Stomach (tissue), 8 donors: ENCODE measurements at regions not wholly inside any gene's neighbourhood (a gene's known extent, or its start where the extent isn't known, plus 50 kb on each side); places are given as distances from the start of the nearest gene placed in this dataset.

Experiments used
- DNase-seq, 2 donors: peaks; one replicate each; pipeline versions ENCODE4 v3.0.0 to v3.0.0-alpha.2; 2013 to 2019
- H3K27ac ChIP-seq, 5 donors: fragments of 200-600 bp in 4 of 5; sonication (generic) in 4 of 5; one replicate each; pipeline ENCODE4 v1.5.1; 2013 to 2019; ENCODE audit warnings: mild to moderate bottlenecking in 1 of 5, moderate library complexity in 1 of 5
- H3K27me3 ChIP-seq, 3 donors: fragments of 200-600 bp; sonication (generic); one replicate each; pipeline ENCODE4 v1.5.1; 2017 to 2019; ENCODE audit warnings: mixed run types in 1 of 3
- H3K36me3 ChIP-seq, 4 donors: fragments of 200-600 bp; sonication (generic); 1 replicate in 3 of 4; 2 replicates in 1 of 4; pipeline ENCODE4 v1.5.1; 2016 to 2019
- H3K4me1 ChIP-seq, 4 donors: fragments of 200-600 bp; sonication (generic); one replicate each; pipeline ENCODE4 v1.5.1; 2016 to 2019
- H3K4me3 ChIP-seq, 4 donors: fragments of 200-600 bp; sonication (generic) in 3 of 4; one replicate each; pipeline ENCODE4 v1.5.1; 2016 to 2019; ENCODE audit warnings: mild to moderate bottlenecking in 1 of 4
- H3K9me3 ChIP-seq, 4 donors: fragments of 200-600 bp; sonication (generic); one replicate each; pipeline ENCODE4 v1.5.1; 2016 to 2019
- EP300 ChIP-seq: sonication (generic); formaldehyde crosslinking; IDR thresholded peaks from one replicate; pipeline ENCODE4 v1.6.1; 2017; ENCODE audit warnings: antibody characterized with exemption
- POLR2A ChIP-seq, 4 donors: fragments of 450-650 bp; IDR thresholded peaks; one replicate each; pipeline ENCODE4 v1.6.1; 2016; ENCODE audit warnings: antibody characterized with exemption in 4 of 4, control low read depth in 2 of 4, mild to moderate bottlenecking in 1 of 4, moderate library complexity in 1 of 4
- POLR2AphosphoS5 ChIP-seq, 3 donors: sonication (generic); formaldehyde crosslinking; IDR thresholded peaks; one replicate each; pipeline ENCODE4 v1.6.1; 2016; ENCODE audit warnings: antibody characterized with exemption in 3 of 3
- WGBS, 5 donors: extraction: QIAGEN DNeasy Blood & Tissue Kit in 3 of 5; methylation state at CpG; one replicate each; pipeline versions ENCODE4 v1.1.5 to v1.1.7; 2013 to 2018; 5-methylcytosine and 5-hydroxymethylcytosine counted together
- intact Hi-C: fragments of 100-400 bp; cut with DNase I; formaldehyde crosslinking; loops from one replicate; pipeline ENCODE4 v1.15.1; 2023; ENCODE audit warnings: low total_unique reads
- TF ChIP-seq, protein P1 (sequence below), 7 experiments: fragments of 450-650 bp in 4 of 7; fragments of 200-600 bp in 3 of 7; sonication (generic) in 3 of 7; IDR thresholded peaks; one replicate each; pipeline ENCODE4 v1.5.1; 2016 to 2019; ENCODE audit warnings: antibody characterized with exemption in 7 of 7, control low read depth in 2 of 7, mild to moderate bottlenecking in 1 of 7
- donor health status: healthy with polysubstance abuse.
- donor health status: Bipolar disorder and iron deficiency.
- donor health status: healthy.

DNA sequence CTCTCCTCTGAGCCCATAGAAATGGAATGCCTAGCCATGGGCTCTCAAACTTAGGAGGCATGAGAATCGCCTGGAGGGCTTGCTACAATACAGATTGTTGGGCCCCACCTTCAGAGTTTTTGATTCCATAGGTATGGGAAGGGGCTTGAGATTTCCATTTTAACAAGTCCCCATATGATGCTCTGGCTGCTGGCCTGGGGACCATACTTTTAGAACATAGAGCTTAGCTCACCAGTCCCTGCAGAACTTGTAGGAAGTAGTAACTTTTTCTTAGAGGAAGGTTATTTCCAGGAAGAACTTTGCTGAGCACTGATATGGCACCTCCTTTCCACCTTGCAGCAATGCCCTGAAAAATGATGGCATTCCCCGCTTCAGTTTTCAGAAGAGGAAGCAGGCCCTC lies 177.0 kb upstream of the ZMIZ1 start:
- H3K27ac ChIP-seq = no peak overlapping the region
- 86 to 96% (median 94%) methylated on average over 2 of the region's 2 CpGs for WGBS, 5 donors
- intact Hi-C loops = no loop called here
- no peak overlapping the region for H3K4me3 ChIP-seq
- no peaks in the 10 kb centered on the region for H3K36me3 ChIP-seq
- TF ChIP-seq POLR2AphosphoS5 (IDR thresholded peaks at IDR 0.05) (no peak), EP300 (no peak), POLR2A (IDR thresholded peaks at IDR 0.05) (no peak)
- TF ChIP-seq, protein P1, sequence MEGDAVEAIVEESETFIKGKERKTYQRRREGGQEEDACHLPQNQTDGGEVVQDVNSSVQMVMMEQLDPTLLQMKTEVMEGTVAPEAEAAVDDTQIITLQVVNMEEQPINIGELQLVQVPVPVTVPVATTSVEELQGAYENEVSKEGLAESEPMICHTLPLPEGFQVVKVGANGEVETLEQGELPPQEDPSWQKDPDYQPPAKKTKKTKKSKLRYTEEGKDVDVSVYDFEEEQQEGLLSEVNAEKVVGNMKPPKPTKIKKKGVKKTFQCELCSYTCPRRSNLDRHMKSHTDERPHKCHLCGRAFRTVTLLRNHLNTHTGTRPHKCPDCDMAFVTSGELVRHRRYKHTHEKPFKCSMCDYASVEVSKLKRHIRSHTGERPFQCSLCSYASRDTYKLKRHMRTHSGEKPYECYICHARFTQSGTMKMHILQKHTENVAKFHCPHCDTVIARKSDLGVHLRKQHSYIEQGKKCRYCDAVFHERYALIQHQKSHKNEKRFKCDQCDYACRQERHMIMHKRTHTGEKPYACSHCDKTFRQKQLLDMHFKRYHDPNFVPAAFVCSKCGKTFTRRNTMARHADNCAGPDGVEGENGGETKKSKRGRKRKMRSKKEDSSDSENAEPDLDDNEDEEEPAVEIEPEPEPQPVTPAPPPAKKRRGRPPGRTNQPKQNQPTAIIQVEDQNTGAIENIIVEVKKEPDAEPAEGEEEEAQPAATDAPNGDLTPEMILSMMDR (IDR thresholded peaks at IDR 0.05) = no peak
- no peak for DNase-seq
- no peaks in the 10 kb centered on the region for H3K4me1 ChIP-seq
- H3K27me3 ChIP-seq = no peaks in the 10 kb centered on the region
- peaks cover 0 to 2% (median under 1%) of the 10 kb centered on the region in 4 donors for H3K9me3 ChIP-seq

DNA sequence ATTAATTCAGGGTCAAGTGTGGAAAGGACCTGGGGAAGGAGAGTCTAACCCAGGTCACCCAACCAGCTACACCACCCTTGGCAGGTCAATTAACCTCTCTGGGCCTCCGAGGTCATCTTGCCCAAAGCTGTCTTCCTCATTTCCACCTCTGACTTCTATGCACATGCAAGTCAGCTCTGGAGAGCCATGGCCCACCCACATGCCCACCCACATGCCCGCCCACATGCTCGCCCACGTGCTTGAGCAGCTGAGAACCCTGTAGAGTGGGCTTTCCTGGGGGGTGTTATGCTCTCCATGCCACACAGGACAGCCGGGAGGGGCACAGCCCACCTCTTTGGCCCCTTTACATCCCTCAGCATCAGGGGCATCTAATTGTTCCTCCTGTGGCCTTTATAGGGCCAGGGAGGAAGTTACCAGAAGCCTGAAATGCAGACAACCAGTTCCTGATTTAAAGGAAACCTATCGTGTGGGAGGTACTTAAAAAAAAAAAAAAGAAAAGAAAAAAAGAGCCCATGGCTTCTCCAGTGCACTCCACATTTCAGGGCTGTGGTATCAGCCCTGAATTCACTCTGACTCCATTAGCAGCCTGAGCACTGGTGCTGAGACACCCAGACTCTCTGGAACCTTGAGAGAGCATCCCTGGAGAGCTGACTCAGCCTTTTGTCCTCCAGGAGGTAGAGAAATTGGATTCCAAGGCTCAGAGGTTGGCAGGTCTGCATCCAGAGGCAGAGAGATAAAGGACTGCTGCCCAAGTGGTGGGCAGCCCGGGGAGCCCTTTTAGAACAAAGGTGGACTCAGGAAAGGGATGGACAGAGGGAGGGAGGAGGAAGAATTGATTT lies 176.2 kb upstream of the ZMIZ1 start:
- Histone ChIP-seq H3K4me3 (no peak overlapping the region), H3K9me3 (no peaks in the 10 kb centered on the region), H3K27ac (no peak overlapping the region), H3K27me3 (no peaks in the 10 kb centered on the region), H3K4me1 (no peaks in the 10 kb centered on the region), H3K36me3 (no peaks in the 10 kb centered on the region)
- 76 to 88% (median 79%) methylated on average over 7 of the region's 7 CpGs for WGBS, 5 donors
- TF ChIP-seq POLR2AphosphoS5 (IDR thresholded peaks at IDR 0.05) (no peak), EP300 (no peak), POLR2A (IDR thresholded peaks at IDR 0.05) (no peak)
- TF ChIP-seq, protein P1 (IDR thresholded peaks at IDR 0.05) = no peak
- intact Hi-C loops = no loop called here
- no peak for DNase-seq

DNA sequence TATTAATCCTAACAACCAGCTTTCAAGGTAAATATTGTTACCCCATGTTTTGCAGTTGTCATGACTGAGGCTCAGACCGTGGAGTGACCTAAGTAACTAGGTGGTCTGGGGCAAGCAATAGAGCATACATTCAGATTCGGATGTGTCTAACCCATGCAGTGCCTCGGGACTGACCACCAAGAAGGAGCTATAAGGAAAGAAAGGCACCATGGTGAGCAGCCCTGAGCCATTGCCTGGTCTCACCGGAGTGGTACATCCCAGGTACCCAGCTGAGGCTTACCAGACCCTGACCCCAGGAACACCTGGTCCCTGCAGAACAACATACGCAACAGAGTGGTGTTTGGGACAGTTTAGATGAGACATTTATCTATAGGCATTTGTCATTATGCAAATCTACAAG lies 175.5 kb upstream of the ZMIZ1 start:
- H3K9me3 ChIP-seq = no peaks in the 10 kb centered on the region
- intact Hi-C loops = no loop called here
- no peak overlapping the region for H3K27ac ChIP-seq
- H3K36me3 ChIP-seq = no peaks in the 10 kb centered on the region
- H3K27me3 ChIP-seq = no peaks in the 10 kb centered on the region
- WGBS, 5 donors = 67 to 90% (median 83%) methylated on average over 5 of the region's 5 CpGs
- TF ChIP-seq POLR2AphosphoS5 (IDR thresholded peaks at IDR 0.05) (no peak), EP300 (no peak), POLR2A (IDR thresholded peaks at IDR 0.05) (no peak)
- TF ChIP-seq, protein P1 (IDR thresholded peaks at IDR 0.05) = no peak
- H3K4me1 ChIP-seq = no peaks in the 10 kb centered on the region
- no peak overlapping the region for H3K4me3 ChIP-seq
- DNase-seq = no peak

DNA sequence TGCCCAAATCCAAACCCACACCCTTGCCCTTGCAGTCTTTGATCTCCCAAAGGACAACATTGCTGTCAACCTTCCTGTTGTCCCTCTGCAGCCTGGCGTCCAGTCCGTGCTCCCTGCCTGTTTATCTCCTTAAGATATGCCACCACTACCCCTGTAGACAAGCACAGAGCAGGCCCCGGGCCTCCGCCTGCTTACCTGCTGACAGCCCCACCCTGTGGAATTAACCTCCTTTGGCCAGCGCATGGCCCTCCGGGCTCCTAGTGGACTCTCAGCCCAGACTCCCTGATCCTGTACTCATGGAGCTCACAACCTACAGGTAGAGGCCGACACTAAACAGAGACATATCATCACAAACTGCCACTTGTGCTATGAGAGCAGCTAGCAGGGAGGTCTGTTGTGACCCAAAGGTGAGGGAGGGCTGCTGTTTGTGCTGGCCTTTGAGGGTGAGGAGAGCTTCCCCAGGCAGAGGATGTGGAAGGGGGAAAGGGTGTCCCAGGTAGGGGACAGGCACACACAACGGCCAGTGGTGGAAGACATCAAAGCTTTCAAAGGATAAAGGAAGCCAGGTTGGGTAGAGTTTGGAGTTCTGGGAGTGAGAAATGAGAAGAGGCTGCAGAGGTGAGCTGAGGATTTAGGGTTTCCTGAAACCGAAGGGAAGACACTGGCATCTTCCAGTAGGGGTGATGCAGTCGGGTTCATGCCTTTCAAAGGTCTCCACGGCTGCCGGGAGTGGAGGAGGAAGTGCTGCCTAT lies 174.5 kb upstream of the ZMIZ1 start:
- no peak for DNase-seq
- Histone ChIP-seq H3K4me3 (no peak overlapping the region), H3K9me3 (no peaks in the 10 kb centered on the region), H3K27me3 (no peaks in the 10 kb centered on the region), H3K36me3 (no peaks in the 10 kb centered on the region), H3K27ac (no peak overlapping the region), H3K4me1 (no peaks in the 10 kb centered on the region)
- 74 to 90% (median 81%) methylated on average over 10 to 12 of the region's 12 CpGs for WGBS, 5 donors
- intact Hi-C loops = no loop called here
- no peak for TF ChIP-seq POLR2AphosphoS5 (IDR thresholded peaks at IDR 0.05)

DNA sequence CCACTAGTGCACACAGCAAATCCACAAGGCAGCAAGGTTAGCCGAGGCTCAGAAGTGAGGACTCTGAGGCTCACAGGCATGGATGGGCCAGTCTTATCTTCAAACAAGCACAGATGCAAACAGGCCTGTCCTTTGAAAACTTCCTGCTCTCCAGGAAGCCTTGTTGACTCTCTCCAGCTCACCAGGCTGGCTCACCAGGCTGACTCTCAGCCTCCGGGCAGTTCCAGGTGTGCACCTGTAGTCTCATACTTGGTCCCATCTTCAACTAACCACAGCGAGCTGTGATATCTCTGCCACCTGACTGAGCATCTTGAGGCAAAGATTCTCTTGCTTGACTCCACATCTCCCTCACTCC lies 173.9 kb upstream of the ZMIZ1 start:
- no peaks in the 10 kb centered on the region for H3K36me3 ChIP-seq
- no peak overlapping the region for H3K27ac ChIP-seq
- no peak overlapping the region for H3K4me3 ChIP-seq
- no peak for TF ChIP-seq EP300
- no peak for TF ChIP-seq POLR2AphosphoS5 (IDR thresholded peaks at IDR 0.05)
- TF ChIP-seq, protein P1 (IDR thresholded peaks at IDR 0.05) = no peak
- no peak for TF ChIP-seq POLR2A (IDR thresholded peaks at IDR 0.05)
- WGBS, 5 donors = 69 to 82% (median 75%) methylated on average over 2 to 3 of the region's 3 CpGs
- H3K27me3 ChIP-seq = no peaks in the 10 kb centered on the region
- DNase-seq = no peak
- intact Hi-C loops = no loop called here
- no peaks in the 10 kb centered on the region for H3K9me3 ChIP-seq
- no peaks in the 10 kb centered on the region for H3K4me1 ChIP-seq
